Endothelial cell of umbilical vein (primary cell): ENCODE measurements at regions not wholly inside any gene's neighbourhood (a gene's known extent, or its start where the extent isn't known, plus 50 kb on each side); places are given as distances from the start of the nearest gene placed in this dataset.

Experiments
- BruUV-seq: library from RNA; stranded (reverse); fragments of 400-500 nt; replicated peaks from 2 replicates; lab custom pipeline; 2021; lab: Mats Ljungman, UMichigan
- CTCF ChIA-PET: fragments of 300-600, 350-600 bp; sonication (Branson Sonifier 250); formaldehyde crosslinking; loops from one replicate; lab custom pipeline; 2021; ENCODE audit warnings: antibody characterized with exemption, inconsistent platforms; lab: Charles Lee
- POLR2A ChIA-PET: fragments of 300-600, 350-600 bp; sonication (Branson Sonifier 250); formaldehyde crosslinking; loops from one replicate; lab custom pipeline; 2021; ENCODE audit warnings: antibody characterized with exemption, inconsistent platforms; lab: Charles Lee
- DNase-seq: peaks from one replicate; pipeline ENCODE4 v3.0.0-alpha.2; 2011; ENCODE audit warnings: low read depth, low spot score
- FAIRE-seq: peaks from 2 replicates; lab custom pipeline; 2011; peaks lifted over from hg19 to GRCh38; lab: Jason Lieb, UNC
- H2AFZ ChIP-seq: 2 replicates; pipeline ENCODE4 v1.6.0; 2012; ENCODE audit warnings: low read depth, low read length, control low read depth, inconsistent platforms
- H3K27ac ChIP-seq: 2 replicates; pipeline ENCODE4 v1.5.1; 2011; ENCODE audit warnings: low read depth, mild to moderate bottlenecking, control low read depth, low read length, moderate library complexity; ENCODE audit not compliant: insufficient read depth
- H3K27me3 ChIP-seq, 2 experiments: 2 replicates each; pipeline versions ENCODE4 v1.6.0 to v1.6.1; 2011; ENCODE audit warnings: low read length in 2 of 2, mixed read lengths in 1 of 2; ENCODE audit not compliant: control insufficient read depth in 2 of 2, insufficient read depth in 2 of 2
- H3K36me3 ChIP-seq, 2 experiments: 2 replicates in 1 of 2; 3 replicates in 1 of 2; pipeline ENCODE4 v1.5.1; 2011; ENCODE audit warnings: low read length in 2 of 2, mild to moderate bottlenecking in 1 of 2, moderate library complexity in 1 of 2; ENCODE audit not compliant: control insufficient read depth in 2 of 2, insufficient read depth in 2 of 2; ENCODE audit errors: extremely low read depth in 1 of 2
- H3K4me1 ChIP-seq: 3 replicates; pipeline ENCODE4 v1.5.1; 2011; ENCODE audit warnings: mild to moderate bottlenecking, low read length; ENCODE audit not compliant: control insufficient read depth, insufficient read depth; ENCODE audit errors: extremely low read depth
- H3K4me2 ChIP-seq: 2 replicates; pipeline ENCODE4 v1.6.1; 2011; ENCODE audit warnings: low read length, control low read depth, mixed read lengths; ENCODE audit not compliant: insufficient read depth
- H3K4me3 ChIP-seq, 3 experiments: fragments of 200-600 bp in 1 of 3; sonication (generic), shearing (Covaris generic) in 1 of 3; replicated peaks in 1 of 3; 2 replicates each; pipeline ENCODE4 v1.5.1; 2011 to 2016; ENCODE audit warnings: control low read depth in 3 of 3, low read length in 3 of 3, mild to moderate bottlenecking in 2 of 3, inconsistent platforms in 1 of 3, low read depth in 1 of 3, moderate library complexity in 1 of 3; ENCODE audit not compliant: insufficient read depth in 1 of 3
- H3K79me2 ChIP-seq: 2 replicates; pipeline ENCODE4 v1.6.0; 2012; ENCODE audit warnings: low read length, inconsistent platforms; ENCODE audit not compliant: control insufficient read depth, insufficient read depth
- H3K9ac ChIP-seq: replicated peaks from 2 replicates; pipeline ENCODE3; 2011; ENCODE audit warnings: low read length, control low read depth; ENCODE audit not compliant: insufficient read depth; ENCODE audit errors: extremely low read depth
- H3K9me1 ChIP-seq: replicated peaks from 3 replicates; pipeline ENCODE4 v1.6.0; 2011; ENCODE audit warnings: mild to moderate bottlenecking, low read length; ENCODE audit not compliant: control insufficient read depth, insufficient read depth; ENCODE audit errors: extremely low read depth
- H3K9me3 ChIP-seq: replicated peaks from 2 replicates; pipeline ENCODE4 v1.5.1; 2012; ENCODE audit warnings: low read length, inconsistent platforms; ENCODE audit not compliant: control insufficient read depth, insufficient read depth
- H4K20me1 ChIP-seq: replicated peaks from 2 replicates; pipeline ENCODE3; 2011; ENCODE audit warnings: mild to moderate bottlenecking, low read length; ENCODE audit not compliant: control insufficient read depth, insufficient read depth; ENCODE audit errors: extremely low read depth
- CTCF ChIP-seq, 2 donors: IDR thresholded peaks; 1 replicate in 1 of 2; 2 replicates in 1 of 2; pipeline ENCODE4 v1.5.1; 2011; ENCODE audit warnings: low read length in 2 of 2, mild to moderate bottlenecking in 2 of 2, moderate library complexity in 2 of 2, control low read depth in 1 of 2, inconsistent platforms in 1 of 2, low read depth in 1 of 2; ENCODE audit not compliant: insufficient read depth in 1 of 2; ENCODE audit errors: extremely low read depth in 1 of 2
- EZH2 ChIP-seq: IDR thresholded peaks from 2 replicates; pipeline ENCODE4 v1.6.1; 2012; ENCODE audit warnings: borderline replicate concordance, low read depth, mild to moderate bottlenecking, moderate library complexity, low read length, inconsistent platforms; ENCODE audit not compliant: severe bottlenecking
- FOS ChIP-seq: IDR thresholded peaks from 2 replicates; pipeline ENCODE4 v1.6.1; 2011; ENCODE audit warnings: mild to moderate bottlenecking, low read length, moderate library complexity, borderline replicate concordance; ENCODE audit not compliant: insufficient read depth
- GATA2 ChIP-seq: IDR thresholded peaks from 2 replicates; pipeline ENCODE4 v1.7.0; 2011; ENCODE audit warnings: low read depth, mild to moderate bottlenecking, moderate library complexity, mixed read lengths, low read length; ENCODE audit not compliant: insufficient read length, insufficient read depth
- JUN ChIP-seq: IDR thresholded peaks from 2 replicates; pipeline ENCODE4 v1.6.1; 2011; ENCODE audit warnings: borderline replicate concordance, low read depth; ENCODE audit not compliant: insufficient read length, insufficient read depth
- dilution Hi-C: fragments of 300-500 bp; cut with MboI; formaldehyde crosslinking; loops from one replicate; pipeline ENCODE4 v1.15.0; 2019; ENCODE audit warnings: low sequenced_read_pairs; ENCODE audit not compliant: extremely low pct_ligation_motif_present
- intact Hi-C: fragments of 100-400 bp; cut with micrococcal nuclease; formaldehyde crosslinking; loops from one replicate; pipeline ENCODE4 v1.10.0; 2022
- TF ChIP-seq, protein P1 (sequence below): IDR thresholded peaks from 2 replicates; pipeline ENCODE4 v1.6.1; 2011; ENCODE audit not compliant: insufficient read depth, insufficient read length

GRCh38 chr1:30808067-30808662 lies 50.6 kb upstream of the LAPTM5 start:
- no peaks in the 10 kb centered on the region for H3K9me3 ChIP-seq
- peaks cover 14 to 20% of the 10 kb centered on the region in 2 experiments for H3K27me3 ChIP-seq
- H3K4me1 ChIP-seq: peaks cover 10% of the 10 kb centered on the region
- CTCF ChIA-PET: interaction anchor here (0.9 to 10.7 kb wide), 8 partner anchors 11 to 104 kb away, joined by 3 to 528 read pairs (median 4); partner anchors contain the start of gene SDC3
- dilution Hi-C loops (loop anchor here (25.0 kb wide), 1 partner anchor 104 kb away; the partner anchor contains the start of gene SDC3), intact Hi-C loops (no loop called here)
- H3K9me1 ChIP-seq: no peaks in the 10 kb centered on the region
- POLR2A ChIA-PET: interaction anchor here (0.6 kb wide), 1 partner anchor 12 kb away, joined by 7 read pairs; no protein-coding TSS in a partner anchor
- BruUV-seq: no TSS peak
- no peaks in the 10 kb centered on the region for H3K36me3 ChIP-seq
- no peak for DNase-seq
- no peak overlapping the region for H3K4me2 ChIP-seq
- no peak overlapping the region for H3K4me3 ChIP-seq
- no peaks in the 10 kb centered on the region for H3K79me2 ChIP-seq
- no peak overlapping the region for H3K9ac ChIP-seq
- H3K27ac ChIP-seq: no peak overlapping the region
- FAIRE-seq: no peak
- TF ChIP-seq CTCF (IDR thresholded peaks at IDR 0.05; ENCODE audit: extremely low read depth in 1 of 2, insufficient read depth in 1 of 2, low read depth in 1 of 2, low read length in 2 of 2) (no peak), GATA2 (no peak), FOS (no peak), EZH2 (no peak), JUN (no peak)
- TF ChIP-seq, protein P1, sequence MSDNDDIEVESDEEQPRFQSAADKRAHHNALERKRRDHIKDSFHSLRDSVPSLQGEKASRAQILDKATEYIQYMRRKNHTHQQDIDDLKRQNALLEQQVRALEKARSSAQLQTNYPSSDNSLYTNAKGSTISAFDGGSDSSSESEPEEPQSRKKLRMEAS: no peak
- no peak overlapping the region for H2AFZ ChIP-seq
- no peaks in the 10 kb centered on the region for H4K20me1 ChIP-seq
